BLaER1 (cell line): ENCODE measurements at regions not wholly inside any gene's neighbourhood (a gene's known extent, or its start where the extent isn't known, plus 50 kb on each side); places are given as distances from the start of the nearest gene placed in this dataset.
A peak's percentile ranks its signal among the peaks of the same experiment; 100 is the strongest.

Experiments
- H3K27ac ChIP-seq: shearing (Covaris generic); formaldehyde crosslinking; 2 replicates; pipeline ENCODE4 v1.8.1; 2022
- H3K27me3 ChIP-seq: shearing (Covaris generic); formaldehyde crosslinking; 2 replicates; pipeline ENCODE4 v1.8.1; 2022
- H3K36me3 ChIP-seq: shearing (Covaris generic); formaldehyde crosslinking; 2 replicates; pipeline ENCODE4 v1.8.1; 2022
- H3K4me1 ChIP-seq: shearing (Covaris generic); formaldehyde crosslinking; 2 replicates; pipeline ENCODE4 v1.8.1; 2022
- H3K4me2 ChIP-seq: shearing (Covaris generic); formaldehyde crosslinking; 2 replicates; pipeline ENCODE4 v1.8.1; 2022
- H3K4me3 ChIP-seq: shearing (Covaris generic); formaldehyde crosslinking; 2 replicates; pipeline ENCODE4 v1.8.1; 2022
- H3K9ac ChIP-seq: shearing (Covaris generic); formaldehyde crosslinking; 2 replicates; pipeline ENCODE4 v1.8.1; 2022
- H3K9me3 ChIP-seq: shearing (Covaris generic); formaldehyde crosslinking; 2 replicates; pipeline ENCODE4 v1.8.1; 2022
- H4K20me1 ChIP-seq: shearing (Covaris generic); formaldehyde crosslinking; 2 replicates; pipeline ENCODE4 v1.8.1; 2022
- Cebpa-rat ChIP-seq: shearing (Covaris generic); IDR thresholded peaks from 2 replicates; pipeline ENCODE4 v1.8.1; 2022

- no peaks in the 10 kb centered on the region for H3K4me1 ChIP-seq
Measured at GRCh38 chr14:53470351-53471043, 317.4 kb upstream of the DDHD1 start.

GRCh38 chr14:53468876-53469275 lies 315.8 kb upstream of the DDHD1 start:
- no peaks in the 10 kb centered on the region for H3K9me3 ChIP-seq
- no peaks in the 10 kb centered on the region for H3K4me1 ChIP-seq
- H3K27ac ChIP-seq, result no peak overlapping the region
- H3K27me3 ChIP-seq, result no peaks in the 10 kb centered on the region
- no peak overlapping the region for H3K4me2 ChIP-seq
- H3K36me3 ChIP-seq, result no peaks in the 10 kb centered on the region
- no peaks in the 10 kb centered on the region for H4K20me1 ChIP-seq
- TF ChIP-seq Cebpa-rat, result no peak
- H3K9ac ChIP-seq, result no peak overlapping the region
- no peak overlapping the region for H3K4me3 ChIP-seq

More at GRCh38 chr14:53470351-53471043, 317.4 kb upstream of the DDHD1 start:
- Histone ChIP-seq H3K4me2 (no peak overlapping the region), H3K4me3 (no peak overlapping the region), H3K27me3 (no peaks in the 10 kb centered on the region), H3K9me3 (no peaks in the 10 kb centered on the region), H3K9ac (no peak overlapping the region), H3K36me3 (no peaks in the 10 kb centered on the region), H4K20me1 (no peaks in the 10 kb centered on the region; the same call in 1 of the 2 replicates), H3K27ac (no peak overlapping the region)
- TF ChIP-seq Cebpa-rat, result no peak

- H3K9me3 ChIP-seq, result no peaks in the 10 kb centered on the region
- H3K4me3 ChIP-seq, result no peak overlapping the region
- H3K27me3 ChIP-seq, result no peaks in the 10 kb centered on the region
- H3K4me2 ChIP-seq, result no peak overlapping the region
- H3K36me3 ChIP-seq, result no peaks in the 10 kb centered on the region
- no peak overlapping the region for H3K27ac ChIP-seq
- no peak overlapping the region for H3K9ac ChIP-seq
- no peak for TF ChIP-seq Cebpa-rat
- peaks cover 12% of the 10 kb centered on the region for H3K4me1 ChIP-seq
- no peaks in the 10 kb centered on the region for H4K20me1 ChIP-seq
Measured at GRCh38 chr14:53464376-53464775, 311.3 kb upstream of the DDHD1 start.

- Histone ChIP-seq H3K9me3 (no peaks in the 10 kb centered on the region), H3K27ac (no peak overlapping the region), H3K36me3 (no peaks in the 10 kb centered on the region), H3K4me1 (peaks cover 12% of the 10 kb centered on the region), H4K20me1 (no peaks in the 10 kb centered on the region), H3K4me2 (no peak overlapping the region), H3K4me3 (no peak overlapping the region), H3K9ac (no peak overlapping the region), H3K27me3 (no peaks in the 10 kb centered on the region)
- TF ChIP-seq Cebpa-rat, result no peak
Measured at GRCh38 chr14:53462931-53463778, 310.0 kb upstream of the DDHD1 start.

GRCh38 chr14:53461858-53462257 lies 308.7 kb upstream of the DDHD1 start:
- H4K20me1 ChIP-seq, result no peaks in the 10 kb centered on the region
- no peak overlapping the region for H3K9ac ChIP-seq
- peak overlapping the region; percentile 54 for H3K4me2 ChIP-seq
- H3K36me3 ChIP-seq, result no peaks in the 10 kb centered on the region
- no peak overlapping the region for H3K4me3 ChIP-seq
- no peak overlapping the region for H3K27ac ChIP-seq
- no peak for TF ChIP-seq Cebpa-rat
- peaks cover 12% of the 10 kb centered on the region for H3K4me1 ChIP-seq
- no peaks in the 10 kb centered on the region for H3K27me3 ChIP-seq
- no peaks in the 10 kb centered on the region for H3K9me3 ChIP-seq

GRCh38 chr14:53460544-53460943 lies 307.4 kb upstream of the DDHD1 start:
- Histone ChIP-seq H3K4me1 (peaks cover 12% of the 10 kb centered on the region), H3K36me3 (no peaks in the 10 kb centered on the region), H3K4me2 (no peak overlapping the region), H3K4me3 (no peak overlapping the region), H3K27me3 (no peaks in the 10 kb centered on the region), H3K9ac (no peak overlapping the region), H3K27ac (no peak overlapping the region), H4K20me1 (no peaks in the 10 kb centered on the region), H3K9me3 (no peaks in the 10 kb centered on the region)
- TF ChIP-seq Cebpa-rat, result no peak

- H3K4me3 ChIP-seq, result no peak overlapping the region
Measured at GRCh38 chr14:53458368-53458814, 305.3 kb upstream of the DDHD1 start.

GRCh38 chr14:53456931-53457330 lies 303.8 kb upstream of the DDHD1 start:
- no peaks in the 10 kb centered on the region for H3K27me3 ChIP-seq
- H4K20me1 ChIP-seq, result no peaks in the 10 kb centered on the region
- H3K4me1 ChIP-seq, result peaks cover 11% of the 10 kb centered on the region
- no peak overlapping the region for H3K9ac ChIP-seq
- H3K4me3 ChIP-seq, result no peak overlapping the region
- no peak overlapping the region for H3K4me2 ChIP-seq
- TF ChIP-seq Cebpa-rat, result no peak
- H3K27ac ChIP-seq, result no peak overlapping the region
- no peaks in the 10 kb centered on the region for H3K36me3 ChIP-seq
- no peaks in the 10 kb centered on the region for H3K9me3 ChIP-seq

More at GRCh38 chr14:53458368-53458814, 305.3 kb upstream of the DDHD1 start:
- H3K27ac ChIP-seq, result no peak overlapping the region
- H3K36me3 ChIP-seq, result no peaks in the 10 kb centered on the region
- H4K20me1 ChIP-seq, result no peaks in the 10 kb centered on the region
- H3K4me1 ChIP-seq, result peaks cover 12% of the 10 kb centered on the region
- no peak overlapping the region for H3K9ac ChIP-seq
- H3K27me3 ChIP-seq, result no peaks in the 10 kb centered on the region
- no peak for TF ChIP-seq Cebpa-rat
- H3K4me2 ChIP-seq, result no peak overlapping the region
- no peaks in the 10 kb centered on the region for H3K9me3 ChIP-seq

GRCh38 chr14:53452005-53452673 lies 299.0 kb upstream of the DDHD1 start:
- Histone ChIP-seq H3K4me3 (no peak overlapping the region), H3K27ac (no peak overlapping the region), H3K4me1 (no peaks in the 10 kb centered on the region), H4K20me1 (no peaks in the 10 kb centered on the region), H3K36me3 (no peaks in the 10 kb centered on the region), H3K4me2 (no peak overlapping the region), H3K27me3 (no peaks in the 10 kb centered on the region), H3K9ac (no peak overlapping the region), H3K9me3 (no peaks in the 10 kb centered on the region)
- TF ChIP-seq Cebpa-rat, result no peak

- H3K4me1 ChIP-seq, result no peaks in the 10 kb centered on the region
- no peaks in the 10 kb centered on the region for H3K36me3 ChIP-seq
- no peaks in the 10 kb centered on the region for H3K27me3 ChIP-seq
- H4K20me1 ChIP-seq, result no peaks in the 10 kb centered on the region
- H3K9ac ChIP-seq, result no peak overlapping the region
- no peak overlapping the region for H3K4me2 ChIP-seq
- H3K9me3 ChIP-seq, result no peaks in the 10 kb centered on the region
- TF ChIP-seq Cebpa-rat, result no peak
- no peak overlapping the region for H3K27ac ChIP-seq
- no peak overlapping the region for H3K4me3 ChIP-seq
Measured at GRCh38 chr14:53450871-53451270, 297.7 kb upstream of the DDHD1 start.
